B cell (primary cell): ENCODE measurements at regions not wholly inside any gene's neighbourhood (a gene's known extent, or its start where the extent isn't known, plus 50 kb on each side); places are given as distances from the start of the nearest gene placed in this dataset.

ENCODE experiments used
- EZH2 ChIP-seq: IDR thresholded peaks from 2 replicates; pipeline ENCODE4 v1.6.1; 2012; ENCODE audit warnings: borderline replicate concordance, low read depth, mild to moderate bottlenecking, moderate library complexity, low read length; ENCODE audit not compliant: insufficient read depth, poor library complexity, severe bottlenecking
- TF ChIP-seq, protein P1 (sequence below): fragments of 200-600 bp; IDR thresholded peaks from one replicate; pipeline ENCODE4 v1.8.0; 2022; ENCODE audit warnings: antibody characterized with exemption, mild to moderate bottlenecking

DNA sequence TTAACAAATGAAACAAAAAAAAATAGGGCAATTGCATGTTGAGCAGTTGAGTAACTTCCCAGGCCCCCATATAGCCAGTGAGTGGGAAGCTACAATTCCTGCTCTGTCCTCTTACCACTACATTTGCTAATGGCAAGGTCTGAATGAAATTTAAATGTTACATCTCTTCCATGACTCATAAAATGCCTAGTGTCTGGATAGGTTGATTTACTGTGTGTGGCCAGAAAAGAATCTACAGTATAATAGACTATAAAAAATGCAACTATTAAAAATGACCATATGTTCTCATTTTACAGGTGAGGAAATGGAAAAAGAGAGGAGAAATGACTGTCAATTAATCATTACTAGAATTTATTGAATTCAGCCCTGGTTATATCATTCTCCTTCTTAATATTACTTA is 1199.3 kb downstream of the CDH11 start:
- TF ChIP-seq, protein P1, sequence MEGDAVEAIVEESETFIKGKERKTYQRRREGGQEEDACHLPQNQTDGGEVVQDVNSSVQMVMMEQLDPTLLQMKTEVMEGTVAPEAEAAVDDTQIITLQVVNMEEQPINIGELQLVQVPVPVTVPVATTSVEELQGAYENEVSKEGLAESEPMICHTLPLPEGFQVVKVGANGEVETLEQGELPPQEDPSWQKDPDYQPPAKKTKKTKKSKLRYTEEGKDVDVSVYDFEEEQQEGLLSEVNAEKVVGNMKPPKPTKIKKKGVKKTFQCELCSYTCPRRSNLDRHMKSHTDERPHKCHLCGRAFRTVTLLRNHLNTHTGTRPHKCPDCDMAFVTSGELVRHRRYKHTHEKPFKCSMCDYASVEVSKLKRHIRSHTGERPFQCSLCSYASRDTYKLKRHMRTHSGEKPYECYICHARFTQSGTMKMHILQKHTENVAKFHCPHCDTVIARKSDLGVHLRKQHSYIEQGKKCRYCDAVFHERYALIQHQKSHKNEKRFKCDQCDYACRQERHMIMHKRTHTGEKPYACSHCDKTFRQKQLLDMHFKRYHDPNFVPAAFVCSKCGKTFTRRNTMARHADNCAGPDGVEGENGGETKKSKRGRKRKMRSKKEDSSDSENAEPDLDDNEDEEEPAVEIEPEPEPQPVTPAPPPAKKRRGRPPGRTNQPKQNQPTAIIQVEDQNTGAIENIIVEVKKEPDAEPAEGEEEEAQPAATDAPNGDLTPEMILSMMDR: no peak
- no peak for TF ChIP-seq EZH2
